HFFc6 (cell line): ENCODE measurements at regions not wholly inside any gene's neighbourhood (a gene's known extent, or its start where the extent isn't known, plus 50 kb on each side); places are given as distances from the start of the nearest gene placed in this dataset.

Experiments
- DNase-seq: peaks from one replicate; pipeline ENCODE4 v3.0.0-alpha.2; 2018
- H3K27ac Mint-ChIP-seq: 2 replicates; pipeline ENCODE4 v1.8.0; 2020; ENCODE audit warnings: mild to moderate bottlenecking, mixed read lengths
- H3K27me3 Mint-ChIP-seq: 2 replicates; pipeline ENCODE4 v1.8.0; 2021; ENCODE audit warnings: mild to moderate bottlenecking, moderate library complexity, mixed read lengths; ENCODE audit not compliant: insufficient read depth
- H3K36me3 Mint-ChIP-seq: 2 replicates; pipeline ENCODE4 v1.8.0; 2021; ENCODE audit warnings: low read depth, mixed read lengths
- H3K4me1 Mint-ChIP-seq: 2 replicates; pipeline ENCODE4 v1.8.0; 2020; ENCODE audit warnings: low read depth, mixed read lengths
- H3K4me3 Mint-ChIP-seq: 2 replicates; pipeline ENCODE4 v1.8.0; 2020; ENCODE audit warnings: mild to moderate bottlenecking, moderate library complexity, mixed read lengths
- H3K9me3 Mint-ChIP-seq: 2 replicates; pipeline ENCODE4 v1.8.0; 2020; ENCODE audit warnings: mild to moderate bottlenecking, mixed read lengths
- TF ChIP-seq, protein P1 (sequence below): fragments of 200-600 bp; sonication (generic); IDR thresholded peaks from 2 replicates; pipeline ENCODE4 v1.5.0; 2021; ENCODE audit warnings: antibody characterized with exemption, mild to moderate bottlenecking

DNA sequence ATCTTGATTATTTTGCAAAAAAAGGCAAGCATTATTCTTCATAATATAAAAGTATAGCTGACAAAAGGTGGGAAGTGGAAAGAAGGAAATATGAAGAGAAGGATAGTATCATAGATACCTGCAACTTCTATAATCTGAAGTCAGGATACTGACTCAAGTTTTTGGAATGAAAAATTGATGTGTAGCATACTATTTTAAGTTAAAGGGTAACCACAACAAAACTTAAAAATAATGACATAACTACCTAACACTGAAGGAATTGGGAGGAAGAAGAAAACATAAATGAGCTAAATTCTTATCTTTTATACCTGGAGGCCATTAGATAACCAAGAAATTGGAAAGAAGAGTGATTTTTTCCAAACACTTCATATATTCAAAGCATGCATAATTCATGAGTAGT, 51.8 kb upstream of the TLE1 start:
- H3K27me3 Mint-ChIP-seq: peaks cover 10% of the 10 kb centered on the region; the same call in 1 of the 2 replicates
- no peak for DNase-seq
- TF ChIP-seq, protein P1, sequence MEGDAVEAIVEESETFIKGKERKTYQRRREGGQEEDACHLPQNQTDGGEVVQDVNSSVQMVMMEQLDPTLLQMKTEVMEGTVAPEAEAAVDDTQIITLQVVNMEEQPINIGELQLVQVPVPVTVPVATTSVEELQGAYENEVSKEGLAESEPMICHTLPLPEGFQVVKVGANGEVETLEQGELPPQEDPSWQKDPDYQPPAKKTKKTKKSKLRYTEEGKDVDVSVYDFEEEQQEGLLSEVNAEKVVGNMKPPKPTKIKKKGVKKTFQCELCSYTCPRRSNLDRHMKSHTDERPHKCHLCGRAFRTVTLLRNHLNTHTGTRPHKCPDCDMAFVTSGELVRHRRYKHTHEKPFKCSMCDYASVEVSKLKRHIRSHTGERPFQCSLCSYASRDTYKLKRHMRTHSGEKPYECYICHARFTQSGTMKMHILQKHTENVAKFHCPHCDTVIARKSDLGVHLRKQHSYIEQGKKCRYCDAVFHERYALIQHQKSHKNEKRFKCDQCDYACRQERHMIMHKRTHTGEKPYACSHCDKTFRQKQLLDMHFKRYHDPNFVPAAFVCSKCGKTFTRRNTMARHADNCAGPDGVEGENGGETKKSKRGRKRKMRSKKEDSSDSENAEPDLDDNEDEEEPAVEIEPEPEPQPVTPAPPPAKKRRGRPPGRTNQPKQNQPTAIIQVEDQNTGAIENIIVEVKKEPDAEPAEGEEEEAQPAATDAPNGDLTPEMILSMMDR: no peak
- peaks cover 11% of the 10 kb centered on the region; the same call in 1 of the 2 replicates for H3K9me3 Mint-ChIP-seq
- no peaks in the 10 kb centered on the region for H3K36me3 Mint-ChIP-seq
- no peak overlapping the region for H3K27ac Mint-ChIP-seq
- H3K4me1 Mint-ChIP-seq: peaks cover 31% of the 10 kb centered on the region
- no peak overlapping the region for H3K4me3 Mint-ChIP-seq

DNA sequence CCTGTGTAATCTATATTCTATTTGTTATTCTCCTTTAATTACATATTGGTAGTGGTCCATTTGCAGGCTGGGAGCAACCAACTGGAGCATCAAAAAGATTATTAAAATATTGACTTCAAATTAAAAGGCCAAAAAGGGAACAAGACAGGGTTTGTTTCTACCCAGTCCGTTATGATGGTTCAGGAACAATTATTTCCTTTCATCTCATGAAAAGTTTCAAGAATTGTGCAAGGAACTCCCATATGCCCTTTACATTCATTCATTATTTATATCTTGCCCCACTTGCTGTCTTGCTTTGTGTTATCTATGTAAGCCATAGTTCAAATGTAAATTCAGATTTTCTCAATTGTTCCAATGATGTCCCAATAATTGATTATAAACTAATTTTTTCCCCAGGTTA, 58.7 kb upstream of the TLE1 start:
- H3K36me3 Mint-ChIP-seq: no peaks in the 10 kb centered on the region

DNA sequence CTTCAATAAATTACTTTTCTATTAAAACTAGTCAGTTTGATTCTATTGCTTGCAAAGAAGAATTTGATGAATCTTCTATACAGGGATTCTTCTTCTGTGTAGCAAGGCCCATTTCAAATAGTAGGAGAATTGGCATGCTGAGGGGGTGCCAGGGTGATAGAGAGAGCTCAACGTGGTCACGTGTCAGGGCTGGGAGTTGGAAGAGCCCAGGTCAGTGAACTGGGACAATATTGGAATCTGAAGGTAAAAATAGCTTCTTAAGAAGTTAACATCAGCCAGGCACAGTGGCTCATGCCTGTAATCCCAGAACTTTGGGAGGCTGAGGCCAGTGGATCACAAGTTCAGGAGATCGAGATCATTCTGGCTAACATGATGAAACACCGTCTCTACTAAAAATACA, 64.1 kb upstream of the TLE1 start:
- H3K4me1 Mint-ChIP-seq: no peaks in the 10 kb centered on the region
- no peaks in the 10 kb centered on the region for H3K9me3 Mint-ChIP-seq
- no peak overlapping the region for H3K27ac Mint-ChIP-seq
- TF ChIP-seq, protein P1: no peak
- H3K4me3 Mint-ChIP-seq: no peak overlapping the region
- H3K36me3 Mint-ChIP-seq: no peaks in the 10 kb centered on the region
- no peak for DNase-seq
- H3K27me3 Mint-ChIP-seq: peaks cover 5% of the 10 kb centered on the region

More for the DNA sequence above, 58.7 kb upstream of the TLE1 start:
- no peak overlapping the region for H3K27ac Mint-ChIP-seq
- H3K4me3 Mint-ChIP-seq: no peak overlapping the region
- no peak for DNase-seq
- peaks cover 4% of the 10 kb centered on the region; the same call in 1 of the 2 replicates for H3K9me3 Mint-ChIP-seq
- peaks cover 6% of the 10 kb centered on the region; the same call in 1 of the 2 replicates for H3K27me3 Mint-ChIP-seq
- H3K4me1 Mint-ChIP-seq: no peaks in the 10 kb centered on the region
- TF ChIP-seq, protein P1: no peak

DNA sequence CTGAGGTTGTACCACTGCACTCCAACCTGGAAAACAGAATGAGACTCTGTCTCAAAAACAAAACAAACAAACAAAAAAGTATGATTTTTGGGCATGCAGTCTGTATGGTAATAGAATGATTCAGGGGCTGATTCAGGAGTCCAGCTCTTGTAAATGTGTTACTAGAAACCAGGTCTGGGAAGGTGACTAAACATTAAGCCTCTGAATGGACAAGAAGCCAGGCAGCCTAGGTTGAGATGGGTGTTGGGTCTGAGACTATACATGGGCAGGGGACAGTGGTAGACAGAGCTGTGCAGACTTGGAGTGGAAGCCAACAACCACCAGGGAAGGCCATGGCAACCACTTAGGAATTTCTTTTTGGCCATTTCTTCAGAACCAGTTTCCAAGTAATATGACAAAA, 64.9 kb upstream of the TLE1 start:
- peaks cover 2% of the 10 kb centered on the region for H3K4me1 Mint-ChIP-seq
- H3K27ac Mint-ChIP-seq: no peak overlapping the region
- no peak overlapping the region for H3K4me3 Mint-ChIP-seq
- no peaks in the 10 kb centered on the region for H3K9me3 Mint-ChIP-seq
- TF ChIP-seq, protein P1: no peak
- H3K27me3 Mint-ChIP-seq: peaks cover 5% of the 10 kb centered on the region
- no peaks in the 10 kb centered on the region for H3K36me3 Mint-ChIP-seq
- no peak for DNase-seq

DNA sequence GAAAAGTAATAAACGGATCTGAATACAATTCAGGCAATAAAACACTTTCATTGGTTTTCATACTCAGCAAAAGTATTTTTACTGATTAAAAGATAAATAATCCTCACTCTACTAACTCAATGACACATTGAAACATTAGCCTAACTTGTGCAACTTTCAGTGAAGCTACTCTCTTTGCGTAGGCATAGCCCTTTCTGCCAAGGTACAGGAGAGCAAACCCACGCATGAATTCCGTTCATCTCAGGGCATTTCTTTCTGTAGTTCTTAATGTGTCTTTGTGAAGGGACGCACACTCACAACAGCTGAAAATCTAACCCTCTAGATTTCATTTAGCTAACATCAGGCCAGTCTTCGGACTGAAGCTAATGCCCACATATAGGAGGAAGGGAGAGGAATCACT, 66.4 kb upstream of the TLE1 start:
- Mint-ChIP-seq H3K36me3 (no peaks in the 10 kb centered on the region), H3K27ac (no peak overlapping the region), H3K4me3 (no peak overlapping the region), H3K4me1 (peaks cover 10% of the 10 kb centered on the region), H3K27me3 (peaks cover 5% of the 10 kb centered on the region), H3K9me3 (no peaks in the 10 kb centered on the region)
- TF ChIP-seq, protein P1: no peak
- no peak for DNase-seq

DNA sequence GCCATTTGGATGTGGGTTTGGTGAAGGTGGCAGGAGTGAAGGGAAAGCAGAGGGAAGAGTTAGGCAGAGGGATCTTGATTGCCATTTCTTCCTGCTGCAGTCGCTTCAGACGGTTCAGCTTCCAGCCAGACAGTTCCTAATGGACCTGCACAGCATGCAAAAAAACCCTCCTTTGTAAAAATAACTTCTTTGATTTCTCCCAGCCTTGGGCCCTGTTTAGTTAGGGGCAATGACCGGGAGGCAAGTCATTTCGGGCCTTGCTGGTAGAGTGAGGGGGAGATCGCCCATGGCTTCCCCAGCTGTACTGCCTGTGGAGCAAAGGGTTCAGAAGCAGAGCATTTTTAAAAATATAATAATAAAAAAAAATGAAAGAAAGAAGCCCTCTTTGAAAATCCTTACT, 67.2 kb upstream of the TLE1 start:
- Mint-ChIP-seq H3K4me1 (peaks cover 10% of the 10 kb centered on the region), H3K27ac (no peak overlapping the region), H3K9me3 (no peaks in the 10 kb centered on the region), H3K36me3 (no peaks in the 10 kb centered on the region), H3K4me3 (no peak overlapping the region), H3K27me3 (peaks cover 5% of the 10 kb centered on the region)
- DNase-seq: no peak
- TF ChIP-seq, protein P1: no peak
